ENCODE measurements at regions not wholly inside any gene's neighbourhood (a gene's known extent, or its start where the extent isn't known, plus 50 kb on each side); places are given as distances from the start of the nearest gene placed in this dataset.

DNA sequence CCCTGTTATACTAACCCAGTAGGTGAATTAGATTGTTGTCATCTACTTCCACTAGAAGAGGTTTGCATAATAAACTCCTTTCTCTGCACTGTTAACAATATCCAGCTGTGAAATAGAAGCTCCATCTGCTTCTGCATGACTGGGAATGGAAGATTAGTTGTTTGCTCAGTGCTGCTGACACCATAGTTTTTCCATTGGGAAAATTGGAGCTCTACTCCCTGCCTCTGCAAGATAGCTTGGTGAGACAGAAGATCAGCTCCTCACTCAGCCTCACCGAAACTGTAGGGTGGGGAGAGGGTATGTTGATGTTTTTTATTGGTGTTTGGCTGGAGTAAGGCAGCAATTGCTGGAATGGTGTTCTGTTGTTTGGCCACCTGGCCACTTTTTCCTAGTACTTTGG lies 331.6 kb upstream of the ADAMTS5 start:
- Histone ChIP-seq H3K4me3 (ENCODE audit: control extremely low read depth in 1 of 5, extremely low read depth in 1 of 5, insufficient read depth in 1 of 5, low read depth in 2 of 5, low read length in 4 of 5) (no peak overlapping the region), H2AFZ (ENCODE audit: insufficient read depth, low read depth, low read length, poor library complexity, severe bottlenecking) (no peak overlapping the region), H4K20me1 (ENCODE audit: control insufficient read depth, insufficient read depth, low read length, poor library complexity, severe bottlenecking) (no peaks in the 10 kb centered on the region), H3K27me3 (replicated peaks in 1 of 4; ENCODE audit: control extremely low read depth in 1 of 4, control insufficient read depth in 3 of 4, insufficient read depth in 4 of 4, low read length in 3 of 4) (no peaks in the 10 kb centered on the region), H3K36me3 (replicated peaks in 1 of 2; ENCODE audit: control extremely low read depth in 1 of 2, control insufficient read depth in 1 of 2, extremely low read depth in 1 of 2, insufficient read depth in 2 of 2, low read length in 1 of 2) (no peaks in the 10 kb centered on the region), H3K9ac (ENCODE audit: low read length) (no peak overlapping the region), H3K9me3 (ENCODE audit: control extremely low read depth in 1 of 3, control insufficient read depth in 2 of 3, insufficient read depth in 1 of 3, low read length in 2 of 3) (peaks cover 0 to 3% (median 3%) of the 10 kb centered on the region in 3 donors), H3K27ac (ENCODE audit: low read length in 2 of 2) (no peak overlapping the region), H3K4me2 (replicated peaks; ENCODE audit: low read depth, low read length, poor library complexity, severe bottlenecking) (no peak overlapping the region), H3K79me2 (ENCODE audit: control insufficient read depth, insufficient read depth, low read length) (no peaks in the 10 kb centered on the region), H3K4me1 (ENCODE audit: control insufficient read depth in 2 of 2, insufficient read depth in 2 of 2, low read length in 2 of 2) (no peaks in the 10 kb centered on the region)
- intact Hi-C loops (cut with micrococcal nuclease), result no loop called here
- DNase-seq, result no peak
- Mint-ChIP-seq H3K4me3 (no peak overlapping the region), H3K27ac (no peak overlapping the region), H3K4me1 (no peaks in the 10 kb centered on the region), H3K9me3 (ENCODE audit: insufficient read depth) (peaks cover 7% of the 10 kb centered on the region), H3K27me3 (no peaks in the 10 kb centered on the region)
- POLR2A ChIA-PET, result no interaction called here
- WGBS (ENCODE audit: insufficient coverage), result no CpG with 5 or more reads among the region's 1 CpG
- no peak for ATAC-seq (ENCODE audit: low read depth)
- TF ChIP-seq, protein P1, sequence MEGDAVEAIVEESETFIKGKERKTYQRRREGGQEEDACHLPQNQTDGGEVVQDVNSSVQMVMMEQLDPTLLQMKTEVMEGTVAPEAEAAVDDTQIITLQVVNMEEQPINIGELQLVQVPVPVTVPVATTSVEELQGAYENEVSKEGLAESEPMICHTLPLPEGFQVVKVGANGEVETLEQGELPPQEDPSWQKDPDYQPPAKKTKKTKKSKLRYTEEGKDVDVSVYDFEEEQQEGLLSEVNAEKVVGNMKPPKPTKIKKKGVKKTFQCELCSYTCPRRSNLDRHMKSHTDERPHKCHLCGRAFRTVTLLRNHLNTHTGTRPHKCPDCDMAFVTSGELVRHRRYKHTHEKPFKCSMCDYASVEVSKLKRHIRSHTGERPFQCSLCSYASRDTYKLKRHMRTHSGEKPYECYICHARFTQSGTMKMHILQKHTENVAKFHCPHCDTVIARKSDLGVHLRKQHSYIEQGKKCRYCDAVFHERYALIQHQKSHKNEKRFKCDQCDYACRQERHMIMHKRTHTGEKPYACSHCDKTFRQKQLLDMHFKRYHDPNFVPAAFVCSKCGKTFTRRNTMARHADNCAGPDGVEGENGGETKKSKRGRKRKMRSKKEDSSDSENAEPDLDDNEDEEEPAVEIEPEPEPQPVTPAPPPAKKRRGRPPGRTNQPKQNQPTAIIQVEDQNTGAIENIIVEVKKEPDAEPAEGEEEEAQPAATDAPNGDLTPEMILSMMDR (IDR thresholded peaks at IDR 0.05), result no peak
- no peak for TF ChIP-seq EZH2 (IDR thresholded peaks at IDR 0.05; ENCODE audit: borderline replicate concordance, insufficient read depth, low read depth, low read length, poor library complexity, severe bottlenecking)
- CTCF ChIA-PET, result no interaction called here

DNA sequence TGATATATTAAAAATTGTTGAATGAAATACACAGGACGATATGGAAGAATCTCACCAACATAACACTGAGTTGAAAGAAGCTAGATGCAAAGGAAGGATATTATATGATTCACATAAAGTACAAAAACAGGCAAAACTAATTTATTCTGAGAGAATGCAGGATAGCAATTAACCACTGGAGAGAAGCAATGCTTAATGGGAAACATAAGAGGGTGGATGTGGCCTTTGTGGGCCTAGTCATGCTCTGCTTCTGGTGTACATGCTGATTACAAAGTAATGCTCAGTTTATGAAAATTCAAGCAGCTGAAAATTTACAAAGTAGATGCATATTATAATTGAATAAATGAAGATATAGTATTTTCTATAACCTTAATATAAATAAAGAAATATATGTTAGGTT lies 326.4 kb upstream of the ADAMTS5 start:
- Mint-ChIP-seq H3K27ac (no peak overlapping the region), H3K27me3 (no peaks in the 10 kb centered on the region), H3K4me1 (no peaks in the 10 kb centered on the region), H3K9me3 (ENCODE audit: insufficient read depth) (peaks cover 10% of the 10 kb centered on the region), H3K4me3 (no peak overlapping the region)
- Histone ChIP-seq H2AFZ (ENCODE audit: insufficient read depth, low read depth, low read length, poor library complexity, severe bottlenecking) (no peak overlapping the region), H3K4me1 (ENCODE audit: control insufficient read depth in 2 of 2, insufficient read depth in 2 of 2, low read length in 2 of 2) (no peaks in the 10 kb centered on the region), H3K4me2 (replicated peaks; ENCODE audit: low read depth, low read length, poor library complexity, severe bottlenecking) (no peak overlapping the region), H3K27ac (ENCODE audit: low read length in 2 of 2) (no peak overlapping the region), H3K9ac (ENCODE audit: low read length) (no peak overlapping the region), H4K20me1 (ENCODE audit: control insufficient read depth, insufficient read depth, low read length, poor library complexity, severe bottlenecking) (no peaks in the 10 kb centered on the region), H3K9me3 (ENCODE audit: control extremely low read depth in 1 of 3, control insufficient read depth in 2 of 3, insufficient read depth in 1 of 3, low read length in 2 of 3) (no peaks in the 10 kb centered on the region), H3K36me3 (replicated peaks in 1 of 2; ENCODE audit: control extremely low read depth in 1 of 2, control insufficient read depth in 1 of 2, extremely low read depth in 1 of 2, insufficient read depth in 2 of 2, low read length in 1 of 2) (no peaks in the 10 kb centered on the region), H3K27me3 (replicated peaks in 1 of 4; ENCODE audit: control extremely low read depth in 1 of 4, control insufficient read depth in 3 of 4, insufficient read depth in 4 of 4, low read length in 3 of 4) (no peaks in the 10 kb centered on the region), H3K79me2 (ENCODE audit: control insufficient read depth, insufficient read depth, low read length) (no peaks in the 10 kb centered on the region), H3K4me3 (ENCODE audit: control extremely low read depth in 1 of 5, extremely low read depth in 1 of 5, insufficient read depth in 1 of 5, low read depth in 2 of 5, low read length in 4 of 5) (no peak overlapping the region)
- DNase-seq (no peak), ATAC-seq (ENCODE audit: low read depth) (no peak)
- CTCF ChIA-PET, result no interaction called here
- WGBS (ENCODE audit: insufficient coverage), result no CpG with 5 or more reads among the region's 1 CpG
- POLR2A ChIA-PET, result no interaction called here
- intact Hi-C loops (cut with micrococcal nuclease), result no loop called here
- TF ChIP-seq, protein P1 (IDR thresholded peaks at IDR 0.05), result no peak
